HG03460 (cell line): ENCODE measurements at regions not wholly inside any gene's neighbourhood (a gene's known extent, or its start where the extent isn't known, plus 50 kb on each side); places are given as distances from the start of the nearest gene placed in this dataset.

Source experiments
- ATAC-seq: cut with Tn5 transposase; IDR thresholded peaks from one replicate; pipeline ENCODE4 v1.9.1; 2021; ENCODE audit not compliant: unreplicated experiment

DNA sequence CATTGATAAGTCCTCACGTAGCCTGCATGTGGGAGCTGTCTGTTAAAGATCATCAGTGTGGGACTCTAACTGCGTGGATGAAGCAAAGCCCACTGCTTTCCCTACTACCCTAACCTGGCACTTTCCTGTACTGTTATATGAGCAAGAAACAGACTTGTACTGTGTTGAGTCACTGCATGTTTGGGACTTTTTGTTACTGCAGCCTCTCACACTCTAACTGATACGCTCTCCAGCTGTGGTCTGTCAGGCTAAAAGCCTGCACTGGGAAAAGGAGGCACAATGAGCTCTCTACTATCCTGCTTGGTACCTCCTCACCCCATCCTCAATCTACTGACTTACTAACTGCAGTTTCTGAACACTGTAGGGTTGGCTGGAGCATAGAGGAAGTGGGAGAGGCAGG lies 93.7 kb upstream of the PLET1 start:
- ATAC-seq = no peak

DNA sequence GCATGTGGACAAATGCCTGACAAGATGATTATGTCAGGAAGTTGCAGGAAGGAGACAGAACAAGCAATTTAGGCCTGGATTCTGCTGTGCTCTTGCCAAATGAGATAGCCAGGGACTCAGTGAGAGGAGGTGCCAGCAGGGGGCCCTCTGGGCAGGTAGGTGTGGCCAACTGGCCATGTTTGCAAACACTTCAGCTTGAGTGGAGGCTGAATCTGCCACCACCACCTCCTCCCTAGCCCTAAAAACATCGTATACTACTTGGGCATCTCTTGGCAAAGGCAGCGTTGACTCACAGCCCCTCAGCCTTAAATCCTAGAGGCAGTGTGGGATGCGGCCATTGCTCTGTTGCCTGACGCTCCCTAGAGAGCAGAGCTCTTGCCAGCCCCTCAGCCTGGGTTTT lies 95.1 kb upstream of the PLET1 start:
- no peak for ATAC-seq

DNA sequence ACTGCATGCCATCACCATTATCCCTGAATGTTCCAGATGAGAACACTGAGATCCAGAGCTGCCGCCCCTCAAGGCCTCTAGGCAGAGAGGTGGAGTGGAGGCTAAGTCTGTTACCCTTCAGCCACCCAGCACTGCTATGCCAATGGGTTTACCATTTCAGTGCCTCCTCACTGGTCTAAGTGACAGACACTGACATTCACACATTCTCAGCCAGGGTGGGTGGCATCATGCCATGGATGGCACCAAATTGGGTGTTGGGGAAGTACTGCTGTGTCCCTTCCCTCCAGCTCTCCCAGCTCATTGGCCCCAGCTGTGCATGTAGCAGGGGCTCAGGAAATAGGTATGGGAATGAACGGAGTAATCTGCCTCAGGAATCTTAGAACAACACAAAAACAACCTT lies 96.8 kb upstream of the PLET1 start:
- no peak for ATAC-seq

GRCh38 chr11:112361396-112361795 lies 100.7 kb upstream of the PLET1 start:
- no peak for ATAC-seq

DNA sequence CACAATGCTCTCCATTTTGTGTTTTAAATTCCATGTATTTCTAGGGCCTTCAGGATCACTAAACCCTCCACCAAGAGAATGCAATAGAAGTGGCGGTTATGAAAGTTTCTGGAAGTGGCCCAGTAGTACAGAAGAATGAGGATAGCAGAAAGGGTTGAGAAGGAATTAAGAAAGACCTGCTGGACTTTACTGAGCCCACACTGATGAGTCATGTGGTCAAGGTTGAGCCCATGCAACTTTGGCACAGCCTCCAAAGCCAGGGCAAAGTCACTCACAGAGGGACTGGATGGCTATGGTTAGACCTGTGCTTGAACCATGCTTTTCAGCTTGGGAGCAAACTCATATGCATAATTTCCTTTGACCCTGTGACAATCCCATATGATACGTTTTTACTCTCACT lies 102.9 kb upstream of the PLET1 start:
- ATAC-seq = no peak

- ATAC-seq = no peak
These were observed 104.4 kb upstream of the PLET1 start for GRCh38 chr11:112364962-112365481.

GRCh38 chr11:112366012-112366411 lies 105.4 kb upstream of the PLET1 start:
- no peak for ATAC-seq

DNA sequence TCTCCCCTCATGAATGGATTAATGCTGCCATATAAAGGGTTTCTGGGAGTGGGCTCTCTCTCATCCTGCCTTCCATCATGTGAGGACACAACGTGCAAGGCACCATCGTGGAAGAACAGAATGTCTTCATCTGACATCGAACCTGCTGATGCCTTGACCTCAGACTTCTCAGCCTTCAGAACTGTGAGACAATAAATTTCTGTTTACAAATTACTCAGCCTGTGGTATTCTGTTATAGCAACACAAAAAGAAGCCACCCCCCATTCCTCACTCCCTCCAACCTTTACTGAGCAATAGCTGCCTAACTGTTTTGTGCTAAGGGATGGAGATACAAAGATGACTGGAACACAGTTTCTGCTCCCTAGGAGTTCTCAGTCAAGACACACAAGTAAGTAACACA lies 106.1 kb upstream of the PLET1 start:
- no peak for ATAC-seq

GRCh38 chr11:112367461-112367860 lies 106.8 kb upstream of the PLET1 start:
- ATAC-seq = no peak

DNA sequence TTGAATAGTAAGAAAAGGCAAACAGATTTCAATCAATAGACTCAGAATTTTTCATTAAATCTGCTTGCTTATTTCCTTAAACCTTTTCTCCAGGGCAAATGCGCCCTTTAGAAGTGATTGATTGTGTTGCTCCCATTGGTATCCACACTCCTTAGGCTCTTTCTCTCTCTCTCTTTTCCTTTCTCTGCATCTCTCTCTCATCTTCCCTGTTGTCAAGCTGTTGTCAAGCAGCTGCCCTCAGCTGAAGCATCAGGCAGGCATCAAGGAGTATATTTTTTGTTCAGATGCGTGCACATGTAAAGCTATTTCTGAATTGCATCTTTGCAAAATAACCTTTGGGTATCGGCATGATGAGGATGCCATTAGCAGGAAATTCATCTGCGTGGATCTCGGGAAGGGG lies 107.2 kb upstream of the PLET1 start:
- no peak for ATAC-seq

DNA sequence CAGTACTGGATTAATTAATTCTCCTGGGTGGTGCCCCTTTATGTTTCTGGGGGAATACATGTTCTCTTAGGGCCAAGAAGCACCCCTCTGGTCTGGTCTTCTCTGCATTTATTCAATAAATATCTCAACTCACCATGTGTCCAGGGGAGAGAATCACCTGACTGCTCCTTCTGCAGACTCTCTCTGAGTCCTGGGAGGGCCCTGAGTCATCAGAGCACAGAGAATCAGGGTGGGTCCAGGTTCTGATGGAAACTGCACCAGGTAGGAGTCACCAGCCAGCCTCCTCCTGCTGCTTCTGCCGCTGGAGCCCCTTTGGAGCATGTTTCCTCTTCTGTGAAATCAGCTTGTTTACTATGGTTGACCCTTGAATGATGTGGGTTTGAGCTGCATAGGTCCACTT lies 107.7 kb upstream of the PLET1 start:
- no peak for ATAC-seq

- ATAC-seq = no peak
These were observed 108.7 kb upstream of the PLET1 start for GRCh38 chr11:112369374-112369773.

- no peak for ATAC-seq
These were observed 109.3 kb upstream of the PLET1 start for GRCh38 chr11:112369916-112370315.

- no peak for ATAC-seq
These were observed 114.0 kb upstream of the PLET1 start for GRCh38 chr11:112374486-112375140.

- ATAC-seq = no peak
These were observed 117.3 kb upstream of the PLET1 start for GRCh38 chr11:112377946-112378345.

DNA sequence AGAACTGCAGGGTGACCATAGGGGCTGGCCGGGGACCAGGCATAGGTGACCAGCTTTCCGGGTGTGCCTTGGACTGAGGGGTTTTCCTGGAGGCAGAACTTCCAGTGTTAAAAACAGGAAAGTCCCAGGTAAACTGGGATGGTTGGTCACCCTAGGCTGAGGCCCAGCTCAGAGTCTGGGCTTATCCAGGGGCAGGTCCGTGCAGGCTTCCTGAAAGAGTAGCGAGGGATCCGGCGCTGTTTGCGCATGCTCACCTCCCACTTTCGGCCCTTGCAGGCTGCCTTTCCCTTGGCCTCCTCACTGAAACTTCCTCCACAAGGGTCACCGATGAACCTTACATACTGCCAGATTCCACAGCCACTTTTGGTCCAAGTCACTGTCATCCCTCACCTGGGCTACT lies 119.8 kb upstream of the PLET1 start:
- ATAC-seq = no peak

DNA sequence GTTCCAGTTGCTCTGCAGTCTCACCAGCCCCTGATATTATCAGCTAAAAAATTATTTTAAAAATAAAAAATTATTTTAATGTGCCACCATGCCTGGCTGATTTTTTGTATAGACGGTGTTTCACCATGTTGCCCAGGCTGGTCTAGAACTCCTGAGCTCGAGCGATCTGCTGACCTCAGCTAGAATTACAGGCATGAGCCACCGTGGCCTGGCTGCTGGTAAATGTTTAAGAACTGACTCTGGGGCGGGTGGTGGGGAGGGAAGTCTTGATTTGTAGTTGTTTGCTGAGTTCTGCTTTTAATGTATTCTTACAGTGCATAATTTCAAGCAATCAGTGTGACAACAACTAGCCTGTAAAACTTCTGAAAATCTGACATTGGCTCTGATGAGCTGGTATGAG lies 120.9 kb upstream of the PLET1 start:
- no peak for ATAC-seq

DNA sequence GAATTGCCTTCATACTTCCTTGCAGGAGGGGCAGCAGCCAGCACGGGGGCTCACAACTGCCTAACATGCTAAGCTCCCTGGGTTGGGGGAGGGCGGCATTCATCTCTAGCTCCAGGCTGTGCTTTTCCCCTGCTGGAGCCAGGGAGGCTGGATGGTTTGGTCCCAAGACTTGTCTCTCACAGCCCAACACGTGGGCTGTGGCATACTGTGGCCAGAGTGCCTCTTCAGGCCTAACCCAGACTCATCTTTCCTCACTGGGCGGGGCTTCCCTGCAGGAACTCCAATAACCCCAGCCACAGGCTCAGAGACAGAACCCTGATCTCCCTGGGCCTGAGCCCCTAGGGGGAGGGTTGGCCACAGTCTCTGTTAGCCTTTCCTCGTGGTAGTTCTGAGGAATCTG lies 121.9 kb upstream of the PLET1 start:
- ATAC-seq = no peak

- no peak for ATAC-seq
These were observed 127.8 kb upstream of the PLET1 start for GRCh38 chr11:112388496-112388895.

- no peak for ATAC-seq
These were observed 130.4 kb upstream of the PLET1 start for GRCh38 chr11:112391086-112391485.

DNA sequence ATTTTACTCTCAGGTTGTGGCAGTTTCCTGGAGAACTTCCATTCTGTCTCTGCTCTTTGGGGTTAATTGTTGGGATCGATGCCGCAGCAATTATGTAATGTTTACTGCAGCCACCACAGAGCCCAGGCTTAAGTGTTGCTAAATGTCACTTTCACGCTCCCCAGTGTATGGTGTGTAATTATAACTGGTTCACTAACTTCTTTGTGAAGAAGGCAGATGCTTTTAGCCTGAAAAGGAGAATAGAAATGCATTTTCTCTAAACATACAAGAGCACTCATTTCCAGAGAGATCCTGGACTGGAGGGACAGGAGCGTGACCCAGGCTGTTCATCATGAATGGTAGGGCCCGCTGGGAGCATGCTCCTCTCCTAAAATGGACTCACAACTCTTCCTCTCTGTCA lies 132.2 kb upstream of the PLET1 start:
- ATAC-seq = no peak

GRCh38 chr11:112394304-112394703 lies 133.6 kb upstream of the PLET1 start:
- ATAC-seq = no peak

- ATAC-seq = no peak
These were observed 135.4 kb upstream of the PLET1 start for GRCh38 chr11:112396076-112396475.
